ENCODE measurements at regions not wholly inside any gene's neighbourhood (a gene's known extent, or its start where the extent isn't known, plus 50 kb on each side); places are given as distances from the start of the nearest gene placed in this dataset.

DNA sequence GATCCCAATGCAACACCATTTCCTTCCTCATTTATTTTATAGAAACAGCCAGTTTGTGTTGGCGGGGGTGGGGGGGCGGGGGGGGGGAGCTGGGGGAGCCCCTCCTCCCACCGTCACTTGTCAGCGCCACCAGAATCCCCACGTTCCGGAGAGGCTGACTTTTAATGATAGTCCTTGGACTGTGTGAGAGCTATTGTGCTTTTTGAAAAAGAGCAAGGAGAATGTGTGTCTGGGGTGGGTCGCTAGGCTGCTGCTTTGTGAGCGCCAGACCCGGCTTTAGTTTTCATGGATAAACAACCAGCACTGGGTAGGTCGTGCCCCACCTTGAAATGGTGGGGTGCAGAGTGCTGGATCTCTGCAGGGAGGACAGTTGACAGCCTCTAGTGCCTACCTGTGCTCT is 135.0 kb upstream of the ONECUT1 start:
- TF ChIP-seq POLR2A (IDR thresholded peaks at IDR 0.05) = no peak
- TF ChIP-seq, protein P1, sequence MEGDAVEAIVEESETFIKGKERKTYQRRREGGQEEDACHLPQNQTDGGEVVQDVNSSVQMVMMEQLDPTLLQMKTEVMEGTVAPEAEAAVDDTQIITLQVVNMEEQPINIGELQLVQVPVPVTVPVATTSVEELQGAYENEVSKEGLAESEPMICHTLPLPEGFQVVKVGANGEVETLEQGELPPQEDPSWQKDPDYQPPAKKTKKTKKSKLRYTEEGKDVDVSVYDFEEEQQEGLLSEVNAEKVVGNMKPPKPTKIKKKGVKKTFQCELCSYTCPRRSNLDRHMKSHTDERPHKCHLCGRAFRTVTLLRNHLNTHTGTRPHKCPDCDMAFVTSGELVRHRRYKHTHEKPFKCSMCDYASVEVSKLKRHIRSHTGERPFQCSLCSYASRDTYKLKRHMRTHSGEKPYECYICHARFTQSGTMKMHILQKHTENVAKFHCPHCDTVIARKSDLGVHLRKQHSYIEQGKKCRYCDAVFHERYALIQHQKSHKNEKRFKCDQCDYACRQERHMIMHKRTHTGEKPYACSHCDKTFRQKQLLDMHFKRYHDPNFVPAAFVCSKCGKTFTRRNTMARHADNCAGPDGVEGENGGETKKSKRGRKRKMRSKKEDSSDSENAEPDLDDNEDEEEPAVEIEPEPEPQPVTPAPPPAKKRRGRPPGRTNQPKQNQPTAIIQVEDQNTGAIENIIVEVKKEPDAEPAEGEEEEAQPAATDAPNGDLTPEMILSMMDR (IDR thresholded peaks at IDR 0.05) = no peak

Measured in uterus (tissue), 2 donors.